ENCODE measurements at regions not wholly inside any gene's neighbourhood (a gene's known extent, or its start where the extent isn't known, plus 50 kb on each side); places are given as distances from the start of the nearest gene placed in this dataset.

- H3K27ac ChIP-seq: no peak overlapping the region
- DNase-seq (ENCODE audit: low spot score): no peak
- POLR2A ChIA-PET (ENCODE audit: low non-redundant PET): no interaction called here
- TF ChIP-seq CTCF (conservative IDR thresholded peaks at IDR 0.05; ENCODE audit: low read depth): no peak
- CTCF ChIA-PET: no interaction called here
Observed at GRCh38 chr4:157739242-157739641, 433.6 kb downstream of the GASK1B start.

- no peak for TF ChIP-seq CTCF (conservative IDR thresholded peaks at IDR 0.05; ENCODE audit: low read depth)
- no peak for DNase-seq (ENCODE audit: low spot score)
- no peak overlapping the region for H3K27ac ChIP-seq
- ChIA-PET POLR2A (ENCODE audit: low non-redundant PET) (no interaction called here), CTCF (no interaction called here)
Observed at GRCh38 chr4:157728215-157728614, 444.6 kb downstream of the GASK1B start.

- ChIA-PET POLR2A (ENCODE audit: low non-redundant PET) (no interaction called here), CTCF (no interaction called here)
- DNase-seq (ENCODE audit: low spot score): no peak
- no peak overlapping the region for H3K27ac ChIP-seq
- no peak for TF ChIP-seq CTCF (conservative IDR thresholded peaks at IDR 0.05; ENCODE audit: low read depth)
Observed at GRCh38 chr4:157727163-157727562, 445.7 kb downstream of the GASK1B start.

- CTCF ChIA-PET: no interaction called here
- no peak overlapping the region for H3K27ac ChIP-seq
- TF ChIP-seq CTCF (conservative IDR thresholded peaks at IDR 0.05; ENCODE audit: low read depth): no peak
- DNase-seq (ENCODE audit: low spot score): peak; percentile 5
- POLR2A ChIA-PET (ENCODE audit: low non-redundant PET): no interaction called here
Observed at GRCh38 chr4:157722146-157722545, 450.7 kb downstream of the GASK1B start.

- no peak for DNase-seq (ENCODE audit: low spot score)
Observed at GRCh38 chr4:157713342-157713741, 459.5 kb downstream of the GASK1B start.

GRCh38 chr4:157706155-157706554 lies 466.7 kb downstream of the GASK1B start:
- TF ChIP-seq CTCF (conservative IDR thresholded peaks at IDR 0.05; ENCODE audit: low read depth): no peak
- no peak for DNase-seq (ENCODE audit: low spot score)
- CTCF ChIA-PET: no interaction called here
- POLR2A ChIA-PET (ENCODE audit: low non-redundant PET): no interaction called here
- no peak overlapping the region for H3K27ac ChIP-seq

More at GRCh38 chr4:157713342-157713741, 459.5 kb downstream of the GASK1B start:
- CTCF ChIA-PET: no interaction called here
- POLR2A ChIA-PET (ENCODE audit: low non-redundant PET): no interaction called here
- no peak for TF ChIP-seq CTCF (conservative IDR thresholded peaks at IDR 0.05; ENCODE audit: low read depth)
- peak overlapping the region; percentile 34; the same call in 1 of the 2 replicates for H3K27ac ChIP-seq

GRCh38 chr4:157702831-157703230 lies 470.0 kb downstream of the GASK1B start:
- ChIA-PET POLR2A (ENCODE audit: low non-redundant PET) (no interaction called here), CTCF (no interaction called here)
- H3K27ac ChIP-seq: no peak overlapping the region
- no peak for TF ChIP-seq CTCF (conservative IDR thresholded peaks at IDR 0.05; ENCODE audit: low read depth)
- no peak for DNase-seq (ENCODE audit: low spot score)

All from RWPE1 (cell line).